Endothelial cell of umbilical vein (primary cell): ENCODE measurements at regions not wholly inside any gene's neighbourhood (a gene's known extent, or its start where the extent isn't known, plus 50 kb on each side); places are given as distances from the start of the nearest gene placed in this dataset.
"Not testable (repeated sequence)": the region's sequence is repeated elsewhere in the genome, so short reads cannot be mapped to it uniquely, and the experiment has no call there.

ENCODE experiments used
- BruUV-seq: library from RNA; stranded (reverse); fragments of 400-500 nt; replicated peaks from 2 replicates; lab custom pipeline; 2021; lab: Mats Ljungman, UMichigan
- CTCF ChIA-PET: fragments of 300-600, 350-600 bp; sonication (Branson Sonifier 250); formaldehyde crosslinking; loops from one replicate; lab custom pipeline; 2021; ENCODE audit warnings: antibody characterized with exemption, inconsistent platforms; lab: Charles Lee
- POLR2A ChIA-PET: fragments of 300-600, 350-600 bp; sonication (Branson Sonifier 250); formaldehyde crosslinking; loops from one replicate; lab custom pipeline; 2021; ENCODE audit warnings: antibody characterized with exemption, inconsistent platforms; lab: Charles Lee
- DNase-seq: peaks from one replicate; pipeline ENCODE4 v3.0.0-alpha.2; 2011; ENCODE audit warnings: low read depth, low spot score
- FAIRE-seq: peaks from 2 replicates; lab custom pipeline; 2011; peaks lifted over from hg19 to GRCh38; lab: Jason Lieb, UNC
- H2AFZ ChIP-seq: 2 replicates; pipeline ENCODE4 v1.6.0; 2012; ENCODE audit warnings: low read depth, low read length, control low read depth, inconsistent platforms
- H3K27ac ChIP-seq: 2 replicates; pipeline ENCODE4 v1.5.1; 2011; ENCODE audit warnings: low read depth, mild to moderate bottlenecking, control low read depth, low read length, moderate library complexity; ENCODE audit not compliant: insufficient read depth
- H3K27me3 ChIP-seq, 2 experiments: 2 replicates each; pipeline versions ENCODE4 v1.6.0 to v1.6.1; 2011; ENCODE audit warnings: low read length in 2 of 2, mixed read lengths in 1 of 2; ENCODE audit not compliant: control insufficient read depth in 2 of 2, insufficient read depth in 2 of 2
- H3K36me3 ChIP-seq, 2 experiments: 2 replicates in 1 of 2; 3 replicates in 1 of 2; pipeline ENCODE4 v1.5.1; 2011; ENCODE audit warnings: low read length in 2 of 2, mild to moderate bottlenecking in 1 of 2, moderate library complexity in 1 of 2; ENCODE audit not compliant: control insufficient read depth in 2 of 2, insufficient read depth in 2 of 2; ENCODE audit errors: extremely low read depth in 1 of 2
- H3K4me1 ChIP-seq: 3 replicates; pipeline ENCODE4 v1.5.1; 2011; ENCODE audit warnings: mild to moderate bottlenecking, low read length; ENCODE audit not compliant: control insufficient read depth, insufficient read depth; ENCODE audit errors: extremely low read depth
- H3K4me2 ChIP-seq: 2 replicates; pipeline ENCODE4 v1.6.1; 2011; ENCODE audit warnings: low read length, control low read depth, mixed read lengths; ENCODE audit not compliant: insufficient read depth
- H3K4me3 ChIP-seq, 3 experiments: fragments of 200-600 bp in 1 of 3; sonication (generic), shearing (Covaris generic) in 1 of 3; replicated peaks in 1 of 3; 2 replicates each; pipeline ENCODE4 v1.5.1; 2011 to 2016; ENCODE audit warnings: control low read depth in 3 of 3, low read length in 3 of 3, mild to moderate bottlenecking in 2 of 3, inconsistent platforms in 1 of 3, low read depth in 1 of 3, moderate library complexity in 1 of 3; ENCODE audit not compliant: insufficient read depth in 1 of 3
- H3K79me2 ChIP-seq: 2 replicates; pipeline ENCODE4 v1.6.0; 2012; ENCODE audit warnings: low read length, inconsistent platforms; ENCODE audit not compliant: control insufficient read depth, insufficient read depth
- H3K9ac ChIP-seq: replicated peaks from 2 replicates; pipeline ENCODE3; 2011; ENCODE audit warnings: low read length, control low read depth; ENCODE audit not compliant: insufficient read depth; ENCODE audit errors: extremely low read depth
- H3K9me1 ChIP-seq: replicated peaks from 3 replicates; pipeline ENCODE4 v1.6.0; 2011; ENCODE audit warnings: mild to moderate bottlenecking, low read length; ENCODE audit not compliant: control insufficient read depth, insufficient read depth; ENCODE audit errors: extremely low read depth
- H3K9me3 ChIP-seq: replicated peaks from 2 replicates; pipeline ENCODE4 v1.5.1; 2012; ENCODE audit warnings: low read length, inconsistent platforms; ENCODE audit not compliant: control insufficient read depth, insufficient read depth
- H4K20me1 ChIP-seq: replicated peaks from 2 replicates; pipeline ENCODE3; 2011; ENCODE audit warnings: mild to moderate bottlenecking, low read length; ENCODE audit not compliant: control insufficient read depth, insufficient read depth; ENCODE audit errors: extremely low read depth
- CTCF ChIP-seq, 2 donors: IDR thresholded peaks; 1 replicate in 1 of 2; 2 replicates in 1 of 2; pipeline ENCODE4 v1.5.1; 2011; ENCODE audit warnings: low read length in 2 of 2, mild to moderate bottlenecking in 2 of 2, moderate library complexity in 2 of 2, control low read depth in 1 of 2, inconsistent platforms in 1 of 2, low read depth in 1 of 2; ENCODE audit not compliant: insufficient read depth in 1 of 2; ENCODE audit errors: extremely low read depth in 1 of 2
- EZH2 ChIP-seq: IDR thresholded peaks from 2 replicates; pipeline ENCODE4 v1.6.1; 2012; ENCODE audit warnings: borderline replicate concordance, low read depth, mild to moderate bottlenecking, moderate library complexity, low read length, inconsistent platforms; ENCODE audit not compliant: severe bottlenecking
- FOS ChIP-seq: IDR thresholded peaks from 2 replicates; pipeline ENCODE4 v1.6.1; 2011; ENCODE audit warnings: mild to moderate bottlenecking, low read length, moderate library complexity, borderline replicate concordance; ENCODE audit not compliant: insufficient read depth
- GATA2 ChIP-seq: IDR thresholded peaks from 2 replicates; pipeline ENCODE4 v1.7.0; 2011; ENCODE audit warnings: low read depth, mild to moderate bottlenecking, moderate library complexity, mixed read lengths, low read length; ENCODE audit not compliant: insufficient read length, insufficient read depth
- JUN ChIP-seq: IDR thresholded peaks from 2 replicates; pipeline ENCODE4 v1.6.1; 2011; ENCODE audit warnings: borderline replicate concordance, low read depth; ENCODE audit not compliant: insufficient read length, insufficient read depth
- MAX ChIP-seq: IDR thresholded peaks from 2 replicates; pipeline ENCODE4 v1.6.1; 2011; ENCODE audit not compliant: insufficient read depth, insufficient read length
- MYC ChIP-seq: IDR thresholded peaks from one replicate; pipeline ENCODE4 v1.6.1; 2011; ENCODE audit warnings: mild to moderate bottlenecking, low read depth, low read length
- POLR2A ChIP-seq: IDR thresholded peaks from 2 replicates; pipeline ENCODE4 v1.6.1; 2012; ENCODE audit warnings: low read depth, mild to moderate bottlenecking, control low read depth, low read length
- POLR2AphosphoS5 ChIP-seq: IDR thresholded peaks from 2 replicates; pipeline ENCODE4 v1.6.1; 2012; ENCODE audit warnings: low read depth, mild to moderate bottlenecking, control low read depth, low read length, moderate library complexity; ENCODE audit not compliant: insufficient read depth
- dilution Hi-C: fragments of 300-500 bp; cut with MboI; formaldehyde crosslinking; loops from one replicate; pipeline ENCODE4 v1.15.0; 2019; ENCODE audit warnings: low sequenced_read_pairs; ENCODE audit not compliant: extremely low pct_ligation_motif_present
- intact Hi-C: fragments of 100-400 bp; cut with micrococcal nuclease; formaldehyde crosslinking; loops from one replicate; pipeline ENCODE4 v1.10.0; 2022

- no TSS peak for BruUV-seq
- ChIA-PET POLR2A (no interaction called here), CTCF (interaction anchor here (0.9 kb wide), 1 partner anchor 14 kb away, joined by 3 read pairs; no protein-coding TSS in a partner anchor)
- H3K27ac ChIP-seq, result no peak overlapping the region
- no peaks in the 10 kb centered on the region for H3K36me3 ChIP-seq
- H3K9me1 ChIP-seq, result no peaks in the 10 kb centered on the region
- no peak for DNase-seq
- no peaks in the 10 kb centered on the region for H3K79me2 ChIP-seq
- no peaks in the 10 kb centered on the region for H3K27me3 ChIP-seq
- no peak overlapping the region for H3K4me2 ChIP-seq
- no peaks in the 10 kb centered on the region for H3K4me1 ChIP-seq
- intact Hi-C loops (no loop called here), dilution Hi-C loops (no loop called here)
- H3K9ac ChIP-seq, result no peak overlapping the region
- no peaks in the 10 kb centered on the region for H3K9me3 ChIP-seq
- no peak for TF ChIP-seq POLR2A
- TF ChIP-seq JUN, result no peak
- no peak for TF ChIP-seq MAX
- TF ChIP-seq FOS, result no peak
- TF ChIP-seq EZH2, result no peak
- no peak for TF ChIP-seq GATA2
- TF ChIP-seq POLR2AphosphoS5, result no peak
- TF ChIP-seq CTCF (IDR thresholded peaks at IDR 0.05; ENCODE audit: extremely low read depth in 1 of 2, insufficient read depth in 1 of 2, low read depth in 1 of 2, low read length in 2 of 2), result no peak
- no peak for TF ChIP-seq MYC
- no peaks in the 10 kb centered on the region for H4K20me1 ChIP-seq
- no peak for FAIRE-seq
- no peak overlapping the region for H3K4me3 ChIP-seq
- no peak overlapping the region for H2AFZ ChIP-seq
Observed at GRCh38 chr2:144904612-144905011, 384.7 kb upstream of the ZEB2 start.

GRCh38 chr2:144903045-144903444 is 383.1 kb upstream of the ZEB2 start:
- H3K9me3 ChIP-seq, H3K4me1 ChIP-seq, intact Hi-C loops, H3K27ac ChIP-seq, POLR2A ChIA-PET, BruUV-seq, CTCF ChIA-PET, H4K20me1 ChIP-seq, DNase-seq, H3K36me3 ChIP-seq, H3K79me2 ChIP-seq, H3K27me3 ChIP-seq, H3K4me2 ChIP-seq, FAIRE-seq, H3K4me3 ChIP-seq, H3K9me1 ChIP-seq, H3K9ac ChIP-seq, dilution Hi-C loops, H2AFZ ChIP-seq: not testable (repeated sequence)

GRCh38 chr2:144901386-144901785 is 381.5 kb upstream of the ZEB2 start:
- H3K36me3 ChIP-seq, POLR2A ChIA-PET, H3K4me2 ChIP-seq, H3K4me1 ChIP-seq, BruUV-seq, H3K9me1 ChIP-seq, H3K9ac ChIP-seq, FAIRE-seq, H3K4me3 ChIP-seq, H3K79me2 ChIP-seq, CTCF ChIA-PET, H2AFZ ChIP-seq, dilution Hi-C loops, H3K9me3 ChIP-seq, H4K20me1 ChIP-seq, DNase-seq, intact Hi-C loops, H3K27me3 ChIP-seq, H3K27ac ChIP-seq: not testable (repeated sequence)
